ENCODE measurements at regions not wholly inside any gene's neighbourhood (a gene's known extent, or its start where the extent isn't known, plus 50 kb on each side); places are given as distances from the start of the nearest gene placed in this dataset.

GRCh38 chr5:60260658-60261057 is 367.1 kb upstream of the PDE4D start (continued):
- TF ChIP-seq PRDM10 (CRISPR knock-in tag; IDR thresholded peaks at IDR 0.05; ENCODE audit: low read depth) (no peak), MXD4 (CRISPR knock-in tag; IDR thresholded peaks at IDR 0.05) (no peak), SIN3B (IDR thresholded peaks at IDR 0.05; ENCODE audit: low read length) (no peak), PLSCR1 (CRISPR knock-in tag; IDR thresholded peaks at IDR 0.05; ENCODE audit: borderline replicate concordance) (no peak)

GRCh38 chr5:60259730-60260129 is 366.2 kb upstream of the PDE4D start:
- no peaks in the 10 kb centered on the region for H3K79me2 ChIP-seq (ENCODE audit: insufficient read depth, low read length)
- H3K4me2 ChIP-seq (ENCODE audit: low read depth, low read length), result no peak overlapping the region
- peaks cover 13% of the 10 kb centered on the region for H3K4me1 ChIP-seq (ENCODE audit: insufficient read depth, low read length)
- ATAC-seq, result no peak
- no peak overlapping the region for H3K9ac ChIP-seq (ENCODE audit: insufficient read depth, low read depth, low read length)
- CTCF ChIA-PET (ENCODE audit: low intra/inter-chr PET ratio, low total read pairs), result no interaction called here
- no peaks in the 10 kb centered on the region for H3K36me3 ChIP-seq (replicated peaks in 1 of 2; ENCODE audit: control insufficient read depth in 1 of 2, insufficient read depth in 2 of 2, low read length in 2 of 2)
- no peak for FAIRE-seq
- no peak overlapping the region for H3K27ac ChIP-seq (ENCODE audit: extremely low read length, insufficient read depth, low read length)
- no TSS peak for BruUV-seq (replicated peaks)
- no peak overlapping the region for H3K4me3 ChIP-seq (replicated peaks in 1 of 3; ENCODE audit: insufficient read depth in 1 of 3, low read depth in 2 of 3, low read length in 3 of 3)
- in situ Hi-C loops (cut with HindIII; ENCODE audit: extremely low pct_ligation_motif_present, low pct_unique_long_range_greater_than_20kb) (loop anchor here (25.0 kb wide), 1 partner anchor 872 kb away; no protein-coding TSS in a partner anchor), intact Hi-C loops (cut with micrococcal nuclease; ENCODE audit: unreplicated experiment) (loop anchor here (5.0 kb wide), 1 partner anchor 387 kb away; no protein-coding TSS in a partner anchor)
- no peak for DNase-seq (ENCODE audit: low spot score)
- H3K9me3 ChIP-seq (ENCODE audit: low read length), result no peaks in the 10 kb centered on the region
- H3K27me3 ChIP-seq (ENCODE audit: control insufficient read depth in 1 of 2, insufficient read depth in 2 of 2, low read length in 2 of 2), result no peaks in the 10 kb centered on the region
- TF ChIP-seq ZNF598 (CRISPR knock-in tag; IDR thresholded peaks at IDR 0.05; ENCODE audit: borderline replicate concordance) (no peak), ZNF644 (CRISPR knock-in tag; IDR thresholded peaks at IDR 0.05; ENCODE audit: low read depth) (no peak), ZNF713 (CRISPR knock-in tag; IDR thresholded peaks at IDR 0.05) (no peak), HNF1B (CRISPR knock-in tag; IDR thresholded peaks at IDR 0.05) (no peak), BCLAF1 (IDR thresholded peaks at IDR 0.05) (no peak), ATF2 (CRISPR knock-in tag; IDR thresholded peaks at IDR 0.05) (no peak), ZNF670 (CRISPR knock-in tag; IDR thresholded peaks at IDR 0.05; ENCODE audit: borderline replicate concordance) (no peak), PPARG (CRISPR knock-in tag; conservative IDR thresholded peaks at IDR 0.05) (no peak)
- POLR2A ChIA-PET, result no interaction called here
- H4K20me1 ChIP-seq (ENCODE audit: insufficient read depth, low read length), result no peaks in the 10 kb centered on the region
- 73% methylated on average over 3 of the region's 3 CpGs for WGBS (ENCODE audit: low lambda C conversion rate)
- no peak overlapping the region for H2AFZ ChIP-seq (ENCODE audit: low read length)
